ENCODE measurements at regions not wholly inside any gene's neighbourhood (a gene's known extent, or its start where the extent isn't known, plus 50 kb on each side); places are given as distances from the start of the nearest gene placed in this dataset.

- Histone ChIP-seq H4K5ac (ENCODE audit: low read depth, low read length) (no peak overlapping the region), H2AFZ (replicated peaks; ENCODE audit: low read length, poor library complexity) (no peak overlapping the region), H2BK20ac (ENCODE audit: low read depth, low read length) (no peak overlapping the region), H3K23ac (ENCODE audit: low read depth, low read length) (no peak overlapping the region), H3K9ac (ENCODE audit: low read depth, low read length) (no peak overlapping the region), H2BK120ac (ENCODE audit: low read depth, low read length) (no peak overlapping the region), H3K4me1 (ENCODE audit: control insufficient read depth, insufficient read depth, low read length) (no peaks in the 10 kb centered on the region), H3K36me3 (ENCODE audit: control insufficient read depth, insufficient read depth, low read length) (no peaks in the 10 kb centered on the region), H3K27me3 (ENCODE audit: control insufficient read depth, insufficient read depth, low read length) (peaks cover 29% of the 10 kb centered on the region), H2AK9ac (replicated peaks; ENCODE audit: low read depth, low read length, poor library complexity) (no peak overlapping the region), H2BK5ac (ENCODE audit: low read depth, low read length, poor library complexity, severe bottlenecking) (no peak overlapping the region), H3K9me1 (ENCODE audit: insufficient read depth, low read length) (no peaks in the 10 kb centered on the region), H4K91ac (ENCODE audit: insufficient read depth, low read depth, low read length) (no peak overlapping the region), H3K27ac (ENCODE audit: insufficient read depth, low read length) (no peak overlapping the region), H3K56ac (ENCODE audit: extremely low read depth, insufficient read depth, low read length) (no peak overlapping the region), H3K18ac (ENCODE audit: low read depth, low read length) (no peak overlapping the region), H4K8ac (ENCODE audit: low read depth in 2 of 2, low read length in 2 of 2) (no peak overlapping the region), H4K20me1 (ENCODE audit: insufficient read depth, low read length) (no peaks in the 10 kb centered on the region), H3K4me3 (ENCODE audit: insufficient read depth, low read depth, low read length) (no peak overlapping the region), H3K9me3 (ENCODE audit: control insufficient read depth, insufficient read depth, low read length) (peaks cover 5% of the 10 kb centered on the region), H2BK15ac (ENCODE audit: low read depth, low read length) (no peak overlapping the region), H2AK5ac (ENCODE audit: low read depth, low read length) (no peak overlapping the region), H3K4me2 (ENCODE audit: low read depth, low read length) (no peak overlapping the region), H3K14ac (replicated peaks; ENCODE audit: low read depth, low read length) (no peak overlapping the region), H3K4ac (ENCODE audit: low read depth, low read length) (no peak overlapping the region), H3K79me1 (ENCODE audit: low read depth in 1 of 2, low read length in 2 of 2) (no peaks in the 10 kb centered on the region)
- no peak for TF ChIP-seq CHD1 (IDR thresholded peaks at IDR 0.05; ENCODE audit: low read depth, low read length)
- peak; percentile 69 for TF ChIP-seq NFE2L2 (IDR thresholded peaks at IDR 0.05; ENCODE audit: low read depth, low read length)
- intact Hi-C loops (cut with micrococcal nuclease) = no loop called here
- ATAC-seq (ENCODE audit: low read depth) (no peak), DNase-seq (no peak)
- in situ Hi-C loops (cut with MboI; ENCODE audit: low sequenced_read_pairs) = no loop called here
- dilution Hi-C loops (cut with HindIII; ENCODE audit: low sequenced_read_pairs, unreplicated experiment) = no loop called here
- BruUV-seq (replicated peaks) = no TSS peak
- CTCF ChIA-PET = no interaction called here
- POLR2A ChIA-PET (ENCODE audit: unreplicated experiment) = no interaction called here
- 70% methylated on average over 4 of the region's 7 CpGs; no CpG with 5 or more reads in 1 of the 2 experiments for WGBS, 2 experiments (ENCODE audit: extremely low coverage in 2 of 2, insufficient read length in 1 of 2)
These were observed 63.9 kb upstream of the GRHL3 start for GRCh38 chr1:24255226-24255625.
